MM.1S (cell line): ENCODE measurements at regions not wholly inside any gene's neighbourhood (a gene's known extent, or its start where the extent isn't known, plus 50 kb on each side); places are given as distances from the start of the nearest gene placed in this dataset.

Source experiments
- DNase-seq: peaks from one replicate; pipeline ENCODE4 v3.0.0-alpha.2; 2015
- H2AFZ ChIP-seq: fragments of 300-600 bp; sonication (generic); 2 replicates; pipeline ENCODE4 v1.6.0; 2016; ENCODE audit warnings: antibody characterized with exemption, low read length
- H3F3A ChIP-seq: fragments of 300-600 bp; sonication (generic); 2 replicates; pipeline ENCODE4 v1.6.1; 2016; ENCODE audit warnings: mild to moderate bottlenecking, antibody characterized with exemption, low read length, moderate library complexity, mixed read lengths; ENCODE audit not compliant: insufficient read depth
- H3K27ac ChIP-seq: fragments of 300-600 bp; sonication (generic); 2 replicates; pipeline ENCODE4 v1.5.1; 2016; ENCODE audit warnings: mild to moderate bottlenecking, low read length
- H3K27me3 ChIP-seq: fragments of 300-600 bp; sonication (generic); replicated peaks from 2 replicates; pipeline ENCODE4 v1.6.0; 2016; ENCODE audit warnings: low read length; ENCODE audit not compliant: insufficient read depth
- H3K36me3 ChIP-seq: fragments of 300-600 bp; sonication (generic); replicated peaks from 2 replicates; pipeline ENCODE4 v1.6.1; 2016; ENCODE audit warnings: mild to moderate bottlenecking, low read length, mixed read lengths; ENCODE audit not compliant: insufficient read depth
- H3K4me1 ChIP-seq: fragments of 300-600 bp; sonication (generic); 2 replicates; pipeline ENCODE4 v1.6.1; 2016; ENCODE audit warnings: low read length, mixed read lengths
- H3K4me2 ChIP-seq: fragments of 300-600 bp; sonication (generic); 2 replicates; pipeline ENCODE4 v1.6.0; 2016; ENCODE audit warnings: low read depth, low read length
- H3K4me3 ChIP-seq: fragments of 300-600 bp; sonication (generic); 2 replicates; pipeline ENCODE4 v1.5.1; 2016; ENCODE audit warnings: low read length, mixed read lengths
- H3K79me2 ChIP-seq: fragments of 300-600 bp; sonication (generic); 2 replicates; pipeline ENCODE4 v1.6.1; 2016; ENCODE audit warnings: mixed run types, low read length, mixed read lengths
- H3K9ac ChIP-seq: fragments of 300-600 bp; sonication (generic); 2 replicates; pipeline ENCODE4 v1.6.1; 2016; ENCODE audit warnings: low read length, mixed read lengths
- H3K9me2 ChIP-seq: fragments of 300-600 bp; sonication (generic); replicated peaks from 2 replicates; pipeline ENCODE4 v1.6.1; 2016; ENCODE audit warnings: mild to moderate bottlenecking, low read length, mixed read lengths; ENCODE audit not compliant: insufficient read depth
- H3K9me3 ChIP-seq: fragments of 300-600 bp; sonication (generic); replicated peaks from 2 replicates; pipeline ENCODE4 v1.6.1; 2016; ENCODE audit warnings: mild to moderate bottlenecking, low read length, mixed read lengths; ENCODE audit not compliant: insufficient read depth
- H4K20me1 ChIP-seq: fragments of 300-600 bp; sonication (generic); 2 replicates; pipeline ENCODE4 v1.6.1; 2016; ENCODE audit warnings: mild to moderate bottlenecking, low read length, moderate library complexity, mixed read lengths; ENCODE audit not compliant: insufficient read depth
- CTCF ChIP-seq: fragments of 300-600 bp; sonication (generic); IDR thresholded peaks from 2 replicates; pipeline ENCODE4 v1.5.1; 2016; ENCODE audit warnings: antibody characterized with exemption, low read length, mixed read lengths
- EZH2 ChIP-seq: fragments of 300-600 bp; sonication (generic); optimal IDR thresholded peaks from 2 replicates; pipeline ENCODE3; 2017; ENCODE audit warnings: low read depth, mild to moderate bottlenecking, antibody characterized with exemption, low read length, mixed read lengths
- EZH2phosphoT487 ChIP-seq: fragments of 300-600 bp; sonication (generic); IDR thresholded peaks from 2 replicates; pipeline ENCODE4 v1.6.1; 2018; ENCODE audit warnings: antibody characterized with exemption, low read length

GRCh38 chr22:22122348-22123117 lies 122.1 kb upstream of the VPREB1 start:
- Histone ChIP-seq H3K79me2 (no peaks in the 10 kb centered on the region), H4K20me1 (no peaks in the 10 kb centered on the region), H2AFZ (no peak overlapping the region), H3K4me2 (no peak overlapping the region), H3K9me2 (no peaks in the 10 kb centered on the region), H3K36me3 (no peaks in the 10 kb centered on the region), H3K27ac (no peak overlapping the region), H3F3A (no peaks in the 10 kb centered on the region), H3K27me3 (no peaks in the 10 kb centered on the region; the same call in 1 of the 2 replicates), H3K4me1 (no peaks in the 10 kb centered on the region), H3K4me3 (no peak overlapping the region), H3K9ac (no peak overlapping the region), H3K9me3 (no peaks in the 10 kb centered on the region)
- TF ChIP-seq EZH2 (no peak), CTCF (no peak), EZH2phosphoT487 (no peak)
- no peak for DNase-seq

GRCh38 chr22:22121445-22121844 lies 123.1 kb upstream of the VPREB1 start:
- no peaks in the 10 kb centered on the region for H3K9me2 ChIP-seq
- H3K4me1 ChIP-seq: no peaks in the 10 kb centered on the region
- H3K4me3 ChIP-seq: no peak overlapping the region
- no peaks in the 10 kb centered on the region; the same call in 1 of the 2 replicates for H3K27me3 ChIP-seq
- H3K9me3 ChIP-seq: no peaks in the 10 kb centered on the region
- H3F3A ChIP-seq: no peaks in the 10 kb centered on the region
- H3K79me2 ChIP-seq: no peaks in the 10 kb centered on the region
- no peaks in the 10 kb centered on the region for H4K20me1 ChIP-seq
- no peak for DNase-seq
- H3K4me2 ChIP-seq: no peak overlapping the region
- no peak overlapping the region for H3K9ac ChIP-seq
- no peaks in the 10 kb centered on the region for H3K36me3 ChIP-seq
- TF ChIP-seq EZH2 (no peak), CTCF (no peak), EZH2phosphoT487 (no peak)
- no peak overlapping the region for H3K27ac ChIP-seq
- H2AFZ ChIP-seq: no peak overlapping the region

GRCh38 chr22:22120160-22120559 lies 124.4 kb upstream of the VPREB1 start:
- TF ChIP-seq EZH2 (no peak), EZH2phosphoT487 (no peak), CTCF (no peak)
- DNase-seq: no peak

More at GRCh38 chr22:22120160-22120559, 124.4 kb upstream of the VPREB1 start:
- H3K4me2 ChIP-seq: no peak overlapping the region
- H2AFZ ChIP-seq: no peak overlapping the region
- no peaks in the 10 kb centered on the region for H3F3A ChIP-seq
- H3K9me2 ChIP-seq: no peaks in the 10 kb centered on the region
- H3K9me3 ChIP-seq: no peaks in the 10 kb centered on the region
- H3K27ac ChIP-seq: no peak overlapping the region
- H3K9ac ChIP-seq: no peak overlapping the region
- H3K36me3 ChIP-seq: no peaks in the 10 kb centered on the region
- no peaks in the 10 kb centered on the region for H3K79me2 ChIP-seq
- no peaks in the 10 kb centered on the region for H3K4me1 ChIP-seq
- no peaks in the 10 kb centered on the region; the same call in 1 of the 2 replicates for H3K27me3 ChIP-seq
- H4K20me1 ChIP-seq: no peaks in the 10 kb centered on the region
- no peak overlapping the region for H3K4me3 ChIP-seq
